Endothelial cell of umbilical vein (primary cell): ENCODE measurements at regions not wholly inside any gene's neighbourhood (a gene's known extent, or its start where the extent isn't known, plus 50 kb on each side); places are given as distances from the start of the nearest gene placed in this dataset.

Experiments used
- BruUV-seq: library from RNA; stranded (reverse); fragments of 400-500 nt; replicated peaks from 2 replicates; lab custom pipeline; 2021; lab: Mats Ljungman, UMichigan
- CTCF ChIA-PET: fragments of 300-600, 350-600 bp; sonication (Branson Sonifier 250); formaldehyde crosslinking; loops from one replicate; lab custom pipeline; 2021; ENCODE audit warnings: antibody characterized with exemption, inconsistent platforms; lab: Charles Lee
- POLR2A ChIA-PET: fragments of 300-600, 350-600 bp; sonication (Branson Sonifier 250); formaldehyde crosslinking; loops from one replicate; lab custom pipeline; 2021; ENCODE audit warnings: antibody characterized with exemption, inconsistent platforms; lab: Charles Lee
- DNase-seq: peaks from one replicate; pipeline ENCODE4 v3.0.0-alpha.2; 2011; ENCODE audit warnings: low read depth, low spot score
- FAIRE-seq: peaks from 2 replicates; lab custom pipeline; 2011; peaks lifted over from hg19 to GRCh38; lab: Jason Lieb, UNC
- H2AFZ ChIP-seq: 2 replicates; pipeline ENCODE4 v1.6.0; 2012; ENCODE audit warnings: low read depth, low read length, control low read depth, inconsistent platforms
- H3K27ac ChIP-seq: 2 replicates; pipeline ENCODE4 v1.5.1; 2011; ENCODE audit warnings: low read depth, mild to moderate bottlenecking, control low read depth, low read length, moderate library complexity; ENCODE audit not compliant: insufficient read depth
- H3K27me3 ChIP-seq, 2 experiments: 2 replicates each; pipeline versions ENCODE4 v1.6.0 to v1.6.1; 2011; ENCODE audit warnings: low read length in 2 of 2, mixed read lengths in 1 of 2; ENCODE audit not compliant: control insufficient read depth in 2 of 2, insufficient read depth in 2 of 2
- H3K36me3 ChIP-seq, 2 experiments: 2 replicates in 1 of 2; 3 replicates in 1 of 2; pipeline ENCODE4 v1.5.1; 2011; ENCODE audit warnings: low read length in 2 of 2, mild to moderate bottlenecking in 1 of 2, moderate library complexity in 1 of 2; ENCODE audit not compliant: control insufficient read depth in 2 of 2, insufficient read depth in 2 of 2; ENCODE audit errors: extremely low read depth in 1 of 2
- H3K4me1 ChIP-seq: 3 replicates; pipeline ENCODE4 v1.5.1; 2011; ENCODE audit warnings: mild to moderate bottlenecking, low read length; ENCODE audit not compliant: control insufficient read depth, insufficient read depth; ENCODE audit errors: extremely low read depth
- H3K4me2 ChIP-seq: 2 replicates; pipeline ENCODE4 v1.6.1; 2011; ENCODE audit warnings: low read length, control low read depth, mixed read lengths; ENCODE audit not compliant: insufficient read depth
- H3K4me3 ChIP-seq, 3 experiments: fragments of 200-600 bp in 1 of 3; sonication (generic), shearing (Covaris generic) in 1 of 3; replicated peaks in 1 of 3; 2 replicates each; pipeline ENCODE4 v1.5.1; 2011 to 2016; ENCODE audit warnings: control low read depth in 3 of 3, low read length in 3 of 3, mild to moderate bottlenecking in 2 of 3, inconsistent platforms in 1 of 3, low read depth in 1 of 3, moderate library complexity in 1 of 3; ENCODE audit not compliant: insufficient read depth in 1 of 3
- H3K79me2 ChIP-seq: 2 replicates; pipeline ENCODE4 v1.6.0; 2012; ENCODE audit warnings: low read length, inconsistent platforms; ENCODE audit not compliant: control insufficient read depth, insufficient read depth
- H3K9ac ChIP-seq: replicated peaks from 2 replicates; pipeline ENCODE3; 2011; ENCODE audit warnings: low read length, control low read depth; ENCODE audit not compliant: insufficient read depth; ENCODE audit errors: extremely low read depth
- H3K9me1 ChIP-seq: replicated peaks from 3 replicates; pipeline ENCODE4 v1.6.0; 2011; ENCODE audit warnings: mild to moderate bottlenecking, low read length; ENCODE audit not compliant: control insufficient read depth, insufficient read depth; ENCODE audit errors: extremely low read depth
- H3K9me3 ChIP-seq: replicated peaks from 2 replicates; pipeline ENCODE4 v1.5.1; 2012; ENCODE audit warnings: low read length, inconsistent platforms; ENCODE audit not compliant: control insufficient read depth, insufficient read depth
- H4K20me1 ChIP-seq: replicated peaks from 2 replicates; pipeline ENCODE3; 2011; ENCODE audit warnings: mild to moderate bottlenecking, low read length; ENCODE audit not compliant: control insufficient read depth, insufficient read depth; ENCODE audit errors: extremely low read depth
- EZH2 ChIP-seq: IDR thresholded peaks from 2 replicates; pipeline ENCODE4 v1.6.1; 2012; ENCODE audit warnings: borderline replicate concordance, low read depth, mild to moderate bottlenecking, moderate library complexity, low read length, inconsistent platforms; ENCODE audit not compliant: severe bottlenecking
- FOS ChIP-seq: IDR thresholded peaks from 2 replicates; pipeline ENCODE4 v1.6.1; 2011; ENCODE audit warnings: mild to moderate bottlenecking, low read length, moderate library complexity, borderline replicate concordance; ENCODE audit not compliant: insufficient read depth
- GATA2 ChIP-seq: IDR thresholded peaks from 2 replicates; pipeline ENCODE4 v1.7.0; 2011; ENCODE audit warnings: low read depth, mild to moderate bottlenecking, moderate library complexity, mixed read lengths, low read length; ENCODE audit not compliant: insufficient read length, insufficient read depth
- JUN ChIP-seq: IDR thresholded peaks from 2 replicates; pipeline ENCODE4 v1.6.1; 2011; ENCODE audit warnings: borderline replicate concordance, low read depth; ENCODE audit not compliant: insufficient read length, insufficient read depth
- MYC ChIP-seq: IDR thresholded peaks from one replicate; pipeline ENCODE4 v1.6.1; 2011; ENCODE audit warnings: mild to moderate bottlenecking, low read depth, low read length
- POLR2A ChIP-seq: IDR thresholded peaks from 2 replicates; pipeline ENCODE4 v1.6.1; 2012; ENCODE audit warnings: low read depth, mild to moderate bottlenecking, control low read depth, low read length
- POLR2AphosphoS5 ChIP-seq: IDR thresholded peaks from 2 replicates; pipeline ENCODE4 v1.6.1; 2012; ENCODE audit warnings: low read depth, mild to moderate bottlenecking, control low read depth, low read length, moderate library complexity; ENCODE audit not compliant: insufficient read depth
- dilution Hi-C: fragments of 300-500 bp; cut with MboI; formaldehyde crosslinking; loops from one replicate; pipeline ENCODE4 v1.15.0; 2019; ENCODE audit warnings: low sequenced_read_pairs; ENCODE audit not compliant: extremely low pct_ligation_motif_present
- intact Hi-C: fragments of 100-400 bp; cut with micrococcal nuclease; formaldehyde crosslinking; loops from one replicate; pipeline ENCODE4 v1.10.0; 2022
- TF ChIP-seq, protein P1 (sequence below): IDR thresholded peaks from 2 replicates; pipeline ENCODE4 v1.6.1; 2011; ENCODE audit not compliant: insufficient read depth, insufficient read length
- TF ChIP-seq, protein P2 (sequence below), 2 donors: IDR thresholded peaks; 1 replicate in 1 of 2; 2 replicates in 1 of 2; pipeline ENCODE4 v1.5.1; 2011; ENCODE audit warnings: low read length in 2 of 2, mild to moderate bottlenecking in 2 of 2, moderate library complexity in 2 of 2, control low read depth in 1 of 2, inconsistent platforms in 1 of 2, low read depth in 1 of 2; ENCODE audit not compliant: insufficient read depth in 1 of 2; ENCODE audit errors: extremely low read depth in 1 of 2

DNA sequence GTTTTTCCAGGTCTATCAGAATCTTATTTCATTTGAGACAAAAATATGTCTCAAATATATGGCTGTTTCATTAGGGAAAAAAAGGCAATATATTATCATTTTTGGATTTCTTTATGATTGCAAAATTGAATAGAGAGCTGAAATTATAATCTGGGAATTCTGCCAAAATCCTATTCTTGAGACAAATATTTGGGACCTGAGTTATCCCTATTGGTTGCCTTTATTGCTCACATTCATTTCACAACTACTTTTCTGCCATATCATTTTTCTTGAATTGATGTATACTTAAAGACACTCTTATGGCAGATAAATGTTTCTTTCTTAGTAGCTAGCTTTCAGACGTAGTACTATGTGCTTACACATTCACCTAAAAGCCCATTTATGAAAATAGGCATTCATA, 241.6 kb upstream of the NOVA1 start:
- dilution Hi-C loops (no loop called here), intact Hi-C loops (no loop called here)
- H3K9me3 ChIP-seq, result no peaks in the 10 kb centered on the region
- ChIA-PET POLR2A (no interaction called here), CTCF (no interaction called here)
- H3K79me2 ChIP-seq, result no peaks in the 10 kb centered on the region
- H3K27me3 ChIP-seq, result no peaks in the 10 kb centered on the region
- DNase-seq, result no peak
- no peak overlapping the region for H3K27ac ChIP-seq
- no peaks in the 10 kb centered on the region for H3K9me1 ChIP-seq
- no peaks in the 10 kb centered on the region for H4K20me1 ChIP-seq
- no TSS peak for BruUV-seq
- no peak overlapping the region for H3K4me3 ChIP-seq
- no peak overlapping the region for H2AFZ ChIP-seq
- TF ChIP-seq FOS (no peak), MYC (no peak), POLR2A (no peak), EZH2 (no peak), GATA2 (no peak), JUN (no peak), POLR2AphosphoS5 (no peak)
- TF ChIP-seq, protein P1, sequence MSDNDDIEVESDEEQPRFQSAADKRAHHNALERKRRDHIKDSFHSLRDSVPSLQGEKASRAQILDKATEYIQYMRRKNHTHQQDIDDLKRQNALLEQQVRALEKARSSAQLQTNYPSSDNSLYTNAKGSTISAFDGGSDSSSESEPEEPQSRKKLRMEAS, result no peak
- TF ChIP-seq, protein P2, sequence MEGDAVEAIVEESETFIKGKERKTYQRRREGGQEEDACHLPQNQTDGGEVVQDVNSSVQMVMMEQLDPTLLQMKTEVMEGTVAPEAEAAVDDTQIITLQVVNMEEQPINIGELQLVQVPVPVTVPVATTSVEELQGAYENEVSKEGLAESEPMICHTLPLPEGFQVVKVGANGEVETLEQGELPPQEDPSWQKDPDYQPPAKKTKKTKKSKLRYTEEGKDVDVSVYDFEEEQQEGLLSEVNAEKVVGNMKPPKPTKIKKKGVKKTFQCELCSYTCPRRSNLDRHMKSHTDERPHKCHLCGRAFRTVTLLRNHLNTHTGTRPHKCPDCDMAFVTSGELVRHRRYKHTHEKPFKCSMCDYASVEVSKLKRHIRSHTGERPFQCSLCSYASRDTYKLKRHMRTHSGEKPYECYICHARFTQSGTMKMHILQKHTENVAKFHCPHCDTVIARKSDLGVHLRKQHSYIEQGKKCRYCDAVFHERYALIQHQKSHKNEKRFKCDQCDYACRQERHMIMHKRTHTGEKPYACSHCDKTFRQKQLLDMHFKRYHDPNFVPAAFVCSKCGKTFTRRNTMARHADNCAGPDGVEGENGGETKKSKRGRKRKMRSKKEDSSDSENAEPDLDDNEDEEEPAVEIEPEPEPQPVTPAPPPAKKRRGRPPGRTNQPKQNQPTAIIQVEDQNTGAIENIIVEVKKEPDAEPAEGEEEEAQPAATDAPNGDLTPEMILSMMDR (IDR thresholded peaks at IDR 0.05; ENCODE audit: extremely low read depth in 1 of 2, insufficient read depth in 1 of 2, low read depth in 1 of 2, low read length in 2 of 2), result no peak
- no peaks in the 10 kb centered on the region for H3K36me3 ChIP-seq
- peaks cover 24% of the 10 kb centered on the region for H3K4me1 ChIP-seq
- H3K9ac ChIP-seq, result no peak overlapping the region
- H3K4me2 ChIP-seq, result no peak overlapping the region
- no peak for FAIRE-seq
